ENCODE measurements at regions not wholly inside any gene's neighbourhood (a gene's known extent, or its start where the extent isn't known, plus 50 kb on each side); places are given as distances from the start of the nearest gene placed in this dataset.

GRCh38 chr6:104409913-104410312 is 449.8 kb downstream of the HACE1 start:
- no peak for FAIRE-seq
- no peaks in the 10 kb centered on the region for H3K4me1 ChIP-seq (ENCODE audit: control insufficient read depth, insufficient read depth, low read length)
- CTCF ChIA-PET, result no interaction called here

More at GRCh38 chr6:104409913-104410312, 449.8 kb downstream of the HACE1 start:
- H3K79me2 ChIP-seq (ENCODE audit: control insufficient read depth, insufficient read depth, low read length), result no peaks in the 10 kb centered on the region
- TF ChIP-seq TAF1 (IDR thresholded peaks at IDR 0.05; ENCODE audit: borderline replicate concordance, low read depth, low read length) (no peak), WRNIP1 (IDR thresholded peaks at IDR 0.05; ENCODE audit: borderline replicate concordance, low read depth, low read length) (no peak), DPF2 (IDR thresholded peaks at IDR 0.05) (no peak), RCOR1 (conservative IDR thresholded peaks at IDR 0.05; ENCODE audit: low read depth, low read length) (no peak), NRF1 (conservative IDR thresholded peaks at IDR 0.05; ENCODE audit: low read depth, low read length) (no peak), HSF1 (IDR thresholded peaks at IDR 0.05; ENCODE audit: low read depth, low read length) (no peak), ZBTB33 (IDR thresholded peaks at IDR 0.05) (no peak), RELA (IDR thresholded peaks at IDR 0.05; ENCODE audit: borderline replicate concordance, partially characterized antibody) (no peak)
- in situ Hi-C loops (cut with MboI) (no loop called here), intact Hi-C loops (cut with micrococcal nuclease; ENCODE audit: unreplicated experiment) (no loop called here)
- no peak overlapping the region for H3K27ac ChIP-seq (ENCODE audit: control insufficient read depth, insufficient read depth)
- no peak overlapping the region for H3K4me2 ChIP-seq (ENCODE audit: control insufficient read depth, insufficient read depth)
- no peak overlapping the region for H3K9ac ChIP-seq (ENCODE audit: control insufficient read depth, insufficient read depth, low read length)
- no peaks in the 10 kb centered on the region for H4K20me1 ChIP-seq (ENCODE audit: control insufficient read depth, insufficient read depth)
- ATAC-seq, result no peak
- no peaks in the 10 kb centered on the region; the same call in 2 of the 3 replicates for H3K9me3 ChIP-seq (replicated peaks; ENCODE audit: control insufficient read depth, insufficient read depth, low read length)
- ChIA-PET POLR2A (no interaction called here), SMC1A (ENCODE audit: uncharacterized antibody, unreplicated experiment) (no interaction called here), RAD21 (ENCODE audit: unreplicated experiment) (no interaction called here)
- no peak overlapping the region for H3K4me3 ChIP-seq
- no peak for DNase-seq (ENCODE audit: low read depth, low spot score)
- BruUV-seq (replicated peaks), result no TSS peak
- no peaks in the 10 kb centered on the region for H3K36me3 ChIP-seq (ENCODE audit: control insufficient read depth in 2 of 2, insufficient read depth in 2 of 2, low read length in 1 of 2)
- no peaks in the 10 kb centered on the region for H3K27me3 ChIP-seq (replicated peaks in 1 of 2; ENCODE audit: control insufficient read depth in 2 of 2, insufficient read depth in 2 of 2, low read length in 1 of 2)
- H2AFZ ChIP-seq (ENCODE audit: control insufficient read depth, low read depth, low read length), result no peak overlapping the region
